IMR-90 (cell line): ENCODE measurements at regions not wholly inside any gene's neighbourhood (a gene's known extent, or its start where the extent isn't known, plus 50 kb on each side); places are given as distances from the start of the nearest gene placed in this dataset.

Experiments
- ATAC-seq: fragments of 200-7000 bp; cut with Tn5 transposase; 2 replicates; pipeline ENCODE4 v1.9.1; 2020; ENCODE audit warnings: low read depth, mild to moderate bottlenecking, moderate library complexity
- BruUV-seq: library from RNA; stranded (reverse); fragments of 400-500 nt; replicated peaks from 2 replicates; lab custom pipeline; 2021; lab: Mats Ljungman, UMichigan
- CTCF ChIA-PET: fragments of 300-600 bp; formaldehyde crosslinking; extraction: SDS; loops from one replicate; lab custom pipeline; 2021; ENCODE audit warnings: antibody characterized with exemption; lab: Yijun Ruan, JAX
- POLR2A ChIA-PET: fragments of 300-600 bp; sonication (Branson Sonifier 250); formaldehyde crosslinking; loops from one replicate; lab custom pipeline; 2022; ENCODE audit warnings: antibody characterized with exemption; ENCODE audit not compliant: unreplicated experiment; lab: Charles Lee
- DNase-seq: peaks from one replicate; pipeline ENCODE4 v3.0.0; 2013
- H2AFZ ChIP-seq: replicated peaks from 2 replicates; pipeline ENCODE3; 2013; ENCODE audit warnings: low read length, mild to moderate bottlenecking; ENCODE audit not compliant: poor library complexity
- H2AK5ac ChIP-seq: 2 replicates; pipeline ENCODE4 v1.6.1; 2013; ENCODE audit warnings: low read depth, low read length, inconsistent platforms
- H2AK9ac ChIP-seq: replicated peaks from 2 replicates; pipeline ENCODE3; 2013; ENCODE audit warnings: mild to moderate bottlenecking, low read depth, low read length, moderate library complexity; ENCODE audit not compliant: poor library complexity
- H2BK120ac ChIP-seq: 2 replicates; pipeline ENCODE4 v1.6.1; 2013; ENCODE audit warnings: low read depth, low read length, inconsistent platforms
- H2BK15ac ChIP-seq: 3 replicates; pipeline ENCODE4 v1.6.1; 2013; ENCODE audit warnings: low read depth, low read length, inconsistent platforms
- H2BK20ac ChIP-seq: 2 replicates; pipeline ENCODE4 v1.6.1; 2013; ENCODE audit warnings: low read depth, mild to moderate bottlenecking, inconsistent platforms, low read length, moderate library complexity
- H2BK5ac ChIP-seq: 2 replicates; pipeline ENCODE4 v1.6.1; 2013; ENCODE audit warnings: mild to moderate bottlenecking, low read depth, low read length, inconsistent platforms; ENCODE audit not compliant: poor library complexity, severe bottlenecking
- H3K14ac ChIP-seq: replicated peaks from 2 replicates; pipeline ENCODE4 v1.6.1; 2013; ENCODE audit warnings: low read depth, low read length, inconsistent platforms
- H3K18ac ChIP-seq: 2 replicates; pipeline ENCODE4 v1.6.1; 2013; ENCODE audit warnings: low read depth, low read length, control low read depth
- H3K23ac ChIP-seq: 2 replicates; pipeline ENCODE4 v1.6.1; 2013; ENCODE audit warnings: low read depth, low read length, inconsistent platforms
- H3K27ac ChIP-seq: 2 replicates; pipeline ENCODE4 v1.5.1; 2013; ENCODE audit warnings: mild to moderate bottlenecking, control low read depth, low read length; ENCODE audit not compliant: insufficient read depth
- H3K27me3 ChIP-seq: 2 replicates; pipeline ENCODE4 v1.6.1; 2013; ENCODE audit warnings: low read length; ENCODE audit not compliant: control insufficient read depth, insufficient read depth
- H3K36me3 ChIP-seq: 2 replicates; pipeline ENCODE4 v1.6.1; 2013; ENCODE audit warnings: low read length, mixed read lengths; ENCODE audit not compliant: control insufficient read depth, insufficient read depth
- H3K4ac ChIP-seq: 2 replicates; pipeline ENCODE4 v1.6.1; 2013; ENCODE audit warnings: low read depth, low read length, inconsistent platforms
- H3K4me1 ChIP-seq: 2 replicates; pipeline ENCODE4 v1.6.1; 2013; ENCODE audit warnings: low read length, mixed read lengths; ENCODE audit not compliant: control insufficient read depth, insufficient read depth
- H3K4me2 ChIP-seq: 2 replicates; pipeline ENCODE4 v1.6.1; 2013; ENCODE audit warnings: low read depth, mild to moderate bottlenecking, control low read depth, low read length, moderate library complexity
- H3K4me3 ChIP-seq: 2 replicates; pipeline ENCODE4 v1.5.1; 2013; ENCODE audit warnings: low read depth, mild to moderate bottlenecking, control low read depth, low read length, moderate library complexity; ENCODE audit not compliant: insufficient read depth
- H3K56ac ChIP-seq: 2 replicates; pipeline ENCODE4 v1.6.1; 2013; ENCODE audit warnings: low read length, inconsistent platforms; ENCODE audit not compliant: insufficient read depth; ENCODE audit errors: extremely low read depth
- H3K79me1 ChIP-seq, 2 experiments: 2 replicates each; pipeline ENCODE4 v1.6.1; 2013; ENCODE audit warnings: low read length in 2 of 2, inconsistent platforms in 1 of 2, low read depth in 1 of 2
- H3K9ac ChIP-seq: 2 replicates; pipeline ENCODE4 v1.6.1; 2013; ENCODE audit warnings: low read depth, low read length, control low read depth
- H3K9me1 ChIP-seq: 2 replicates; pipeline ENCODE4 v1.6.1; 2013; ENCODE audit warnings: low read length, inconsistent platforms; ENCODE audit not compliant: insufficient read depth
- H3K9me3 ChIP-seq: 2 replicates; pipeline ENCODE4 v1.6.1; 2013; ENCODE audit warnings: low read length; ENCODE audit not compliant: control insufficient read depth, insufficient read depth
- H4K20me1 ChIP-seq: 2 replicates; pipeline ENCODE4 v1.6.1; 2013; ENCODE audit warnings: low read length, inconsistent platforms; ENCODE audit not compliant: insufficient read depth
- H4K5ac ChIP-seq: 2 replicates; pipeline ENCODE4 v1.6.1; 2013; ENCODE audit warnings: mild to moderate bottlenecking, low read depth, low read length, control low read depth
- H4K8ac ChIP-seq, 2 experiments: 2 replicates each; pipeline ENCODE4 v1.6.1; 2013; ENCODE audit warnings: low read depth in 2 of 2, low read length in 2 of 2, control low read depth in 1 of 2, inconsistent platforms in 1 of 2
- H4K91ac ChIP-seq: 2 replicates; pipeline ENCODE4 v1.6.1; 2013; ENCODE audit warnings: low read depth, low read length, inconsistent platforms; ENCODE audit not compliant: insufficient read depth
- BHLHE40 ChIP-seq: fragments of 150-350 bp; IDR thresholded peaks from 2 replicates; pipeline ENCODE4 v1.6.1; 2016; ENCODE audit warnings: mild to moderate bottlenecking, low read depth, low read length
- CEBPB ChIP-seq: IDR thresholded peaks from 2 replicates; pipeline ENCODE4 v1.6.1; 2012; ENCODE audit warnings: low read depth, low read length, improper control_type of control experiment
- CHD1 ChIP-seq: IDR thresholded peaks from 2 replicates; pipeline ENCODE4 v1.6.1; 2012; ENCODE audit warnings: low read depth, low read length, improper control_type of control experiment
- FOS ChIP-seq: fragments of 150-350 bp; IDR thresholded peaks from 2 replicates; pipeline ENCODE4 v1.6.1; 2016; ENCODE audit warnings: low read depth, low read length
- MAFK ChIP-seq: IDR thresholded peaks from 2 replicates; pipeline ENCODE4 v1.6.1; 2012; ENCODE audit warnings: low read depth, low read length, improper control_type of control experiment
- MAZ ChIP-seq: IDR thresholded peaks from 2 replicates; pipeline ENCODE4 v1.6.1; 2012; ENCODE audit warnings: low read depth, mild to moderate bottlenecking, low read length, improper control_type of control experiment, moderate library complexity, borderline replicate concordance
- MXI1 ChIP-seq: IDR thresholded peaks from 2 replicates; pipeline ENCODE4 v1.6.1; 2012; ENCODE audit warnings: low read depth, mild to moderate bottlenecking, low read length, moderate library complexity, borderline replicate concordance
- NFE2L2 ChIP-seq: fragments of 150-350 bp; IDR thresholded peaks from 2 replicates; pipeline ENCODE4 v1.6.1; 2016; ENCODE audit warnings: low read depth, mild to moderate bottlenecking, low read length
- POLR2A ChIP-seq: IDR thresholded peaks from 2 replicates; pipeline ENCODE4 v1.6.1; 2012; ENCODE audit warnings: mild to moderate bottlenecking, low read depth, low read length
- RAD21 ChIP-seq: IDR thresholded peaks from 2 replicates; pipeline ENCODE4 v1.6.1; 2012; ENCODE audit warnings: low read length, improper control_type of control experiment
- RCOR1 ChIP-seq: IDR thresholded peaks from 2 replicates; pipeline ENCODE4 v1.6.1; 2012; ENCODE audit warnings: mild to moderate bottlenecking, low read length, improper control_type of control experiment; ENCODE audit not compliant: insufficient replicate concordance
- RFX5 ChIP-seq: IDR thresholded peaks from 2 replicates; pipeline ENCODE4 v1.8.0; 2012; ENCODE audit warnings: low read depth, mild to moderate bottlenecking, low read length, moderate library complexity
- SMC3 ChIP-seq: fragments of 150-350 bp; IDR thresholded peaks from 2 replicates; pipeline ENCODE4 v1.6.1; 2016; ENCODE audit warnings: low read depth, mild to moderate bottlenecking, antibody characterized with exemption, low read length, moderate library complexity
- WGBS, 2 experiments: methylation state at CpG; one replicate each; pipeline versions ENCODE4 v1.1.5 to v1.1.7; 2013; ENCODE audit warnings: missing lambda C conversion rate in 2 of 2; ENCODE audit not compliant: insufficient read length in 1 of 2; ENCODE audit errors: extremely low coverage in 2 of 2; 5-methylcytosine and 5-hydroxymethylcytosine counted together
- dilution Hi-C: fragments of 300-500 bp; cut with HindIII; formaldehyde crosslinking; loops from one replicate; pipeline ENCODE4 v1.14.3; 2018; ENCODE audit warnings: low sequenced_read_pairs; ENCODE audit not compliant: unreplicated experiment
- in situ Hi-C: fragments of 300-500 bp; cut with MboI; formaldehyde crosslinking; loops from 3 replicates; pipeline ENCODE4 v1.14.3; 2019; ENCODE audit warnings: low sequenced_read_pairs, inconsistent platforms, mixed read lengths
- intact Hi-C: fragments of 100-400 bp; cut with micrococcal nuclease; formaldehyde crosslinking; loops from 2 replicates; pipeline ENCODE4 v1.10.0; 2022
- TF ChIP-seq, protein P1 (sequence below): conservative IDR thresholded peaks from 2 replicates; pipeline ENCODE4 v1.5.1; 2012; ENCODE audit warnings: mild to moderate bottlenecking, low read depth, low read length, improper control_type of control experiment
- TF ChIP-seq, protein P2 (sequence below): fragments of 150-350 bp; IDR thresholded peaks from 2 replicates; pipeline ENCODE4 v1.6.1; 2017; ENCODE audit warnings: mild to moderate bottlenecking, antibody characterized with exemption, low read length, low read depth
- TF ChIP-seq, protein P3 (sequence below): fragments of 150-350 bp; IDR thresholded peaks from 2 replicates; pipeline ENCODE4 v1.6.1; 2016; ENCODE audit warnings: low read depth, mild to moderate bottlenecking, low read length, moderate library complexity, borderline replicate concordance

DNA sequence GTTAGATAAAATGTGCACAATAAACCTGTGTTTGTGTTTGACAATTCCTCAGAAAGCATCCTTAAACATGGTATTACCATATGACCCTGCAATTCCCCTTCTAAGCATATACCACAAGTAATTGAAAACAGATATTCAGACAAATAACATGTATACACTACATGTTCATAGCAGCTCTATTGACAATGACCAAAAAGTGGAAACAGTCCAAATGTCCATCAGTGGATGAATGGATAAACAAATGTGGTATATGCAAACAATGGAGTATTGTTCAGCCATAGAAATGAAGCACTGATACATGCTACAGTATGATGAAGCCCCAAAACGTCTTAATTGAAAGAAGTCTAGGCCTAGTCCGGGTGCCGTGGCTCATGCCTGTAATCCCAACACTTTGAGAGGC, 280.1 kb downstream of the OTUD1 start:
- no peak overlapping the region for H2BK15ac ChIP-seq
- H3K56ac ChIP-seq, result no peak overlapping the region
- H3K9me3 ChIP-seq, result peaks cover 9% of the 10 kb centered on the region
- no peaks in the 10 kb centered on the region for H3K79me1 ChIP-seq
- no peak overlapping the region for H4K91ac ChIP-seq
- no peak overlapping the region for H3K9ac ChIP-seq
- no peak overlapping the region for H3K4ac ChIP-seq
- H3K18ac ChIP-seq, result no peak overlapping the region
- no peak overlapping the region for H2BK20ac ChIP-seq
- H2AK5ac ChIP-seq, result no peak overlapping the region
- H3K14ac ChIP-seq, result no peak overlapping the region
- no peak overlapping the region for H2BK5ac ChIP-seq
- no peaks in the 10 kb centered on the region for H3K27me3 ChIP-seq
- POLR2A ChIA-PET, result no interaction called here
- no peak overlapping the region for H4K5ac ChIP-seq
- H3K4me1 ChIP-seq, result no peaks in the 10 kb centered on the region
- TF ChIP-seq POLR2A, result no peak
- TF ChIP-seq, protein P1, sequence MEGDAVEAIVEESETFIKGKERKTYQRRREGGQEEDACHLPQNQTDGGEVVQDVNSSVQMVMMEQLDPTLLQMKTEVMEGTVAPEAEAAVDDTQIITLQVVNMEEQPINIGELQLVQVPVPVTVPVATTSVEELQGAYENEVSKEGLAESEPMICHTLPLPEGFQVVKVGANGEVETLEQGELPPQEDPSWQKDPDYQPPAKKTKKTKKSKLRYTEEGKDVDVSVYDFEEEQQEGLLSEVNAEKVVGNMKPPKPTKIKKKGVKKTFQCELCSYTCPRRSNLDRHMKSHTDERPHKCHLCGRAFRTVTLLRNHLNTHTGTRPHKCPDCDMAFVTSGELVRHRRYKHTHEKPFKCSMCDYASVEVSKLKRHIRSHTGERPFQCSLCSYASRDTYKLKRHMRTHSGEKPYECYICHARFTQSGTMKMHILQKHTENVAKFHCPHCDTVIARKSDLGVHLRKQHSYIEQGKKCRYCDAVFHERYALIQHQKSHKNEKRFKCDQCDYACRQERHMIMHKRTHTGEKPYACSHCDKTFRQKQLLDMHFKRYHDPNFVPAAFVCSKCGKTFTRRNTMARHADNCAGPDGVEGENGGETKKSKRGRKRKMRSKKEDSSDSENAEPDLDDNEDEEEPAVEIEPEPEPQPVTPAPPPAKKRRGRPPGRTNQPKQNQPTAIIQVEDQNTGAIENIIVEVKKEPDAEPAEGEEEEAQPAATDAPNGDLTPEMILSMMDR, result no peak
- TF ChIP-seq MAFK, result no peak
- TF ChIP-seq, protein P2, sequence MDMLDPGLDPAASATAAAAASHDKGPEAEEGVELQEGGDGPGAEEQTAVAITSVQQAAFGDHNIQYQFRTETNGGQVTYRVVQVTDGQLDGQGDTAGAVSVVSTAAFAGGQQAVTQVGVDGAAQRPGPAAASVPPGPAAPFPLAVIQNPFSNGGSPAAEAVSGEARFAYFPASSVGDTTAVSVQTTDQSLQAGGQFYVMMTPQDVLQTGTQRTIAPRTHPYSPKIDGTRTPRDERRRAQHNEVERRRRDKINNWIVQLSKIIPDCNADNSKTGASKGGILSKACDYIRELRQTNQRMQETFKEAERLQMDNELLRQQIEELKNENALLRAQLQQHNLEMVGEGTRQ, result no peak
- TF ChIP-seq CHD1, result no peak
- TF ChIP-seq SMC3, result no peak
- TF ChIP-seq RAD21, result no peak
- no peak for TF ChIP-seq RFX5
- TF ChIP-seq, protein P3, sequence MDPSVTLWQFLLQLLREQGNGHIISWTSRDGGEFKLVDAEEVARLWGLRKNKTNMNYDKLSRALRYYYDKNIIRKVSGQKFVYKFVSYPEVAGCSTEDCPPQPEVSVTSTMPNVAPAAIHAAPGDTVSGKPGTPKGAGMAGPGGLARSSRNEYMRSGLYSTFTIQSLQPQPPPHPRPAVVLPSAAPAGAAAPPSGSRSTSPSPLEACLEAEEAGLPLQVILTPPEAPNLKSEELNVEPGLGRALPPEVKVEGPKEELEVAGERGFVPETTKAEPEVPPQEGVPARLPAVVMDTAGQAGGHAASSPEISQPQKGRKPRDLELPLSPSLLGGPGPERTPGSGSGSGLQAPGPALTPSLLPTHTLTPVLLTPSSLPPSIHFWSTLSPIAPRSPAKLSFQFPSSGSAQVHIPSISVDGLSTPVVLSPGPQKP, result no peak
- no peak for TF ChIP-seq NFE2L2
- TF ChIP-seq FOS, result no peak
- no peak for TF ChIP-seq CEBPB
- no peak for TF ChIP-seq RCOR1
- TF ChIP-seq MXI1, result no peak
- no peak for TF ChIP-seq MAZ
- TF ChIP-seq BHLHE40, result no peak
- H2BK120ac ChIP-seq, result no peak overlapping the region
- H4K20me1 ChIP-seq, result no peaks in the 10 kb centered on the region
- WGBS, 2 experiments, result no CpG with 5 or more reads among the region's 3 CpGs
- H3K4me3 ChIP-seq, result no peak overlapping the region
- H3K23ac ChIP-seq, result no peak overlapping the region
- intact Hi-C loops (no loop called here), dilution Hi-C loops (no loop called here), in situ Hi-C loops (no loop called here)
- H2AFZ ChIP-seq, result no peak overlapping the region
- H3K36me3 ChIP-seq, result no peaks in the 10 kb centered on the region
- H2AK9ac ChIP-seq, result no peak overlapping the region
- BruUV-seq, result no TSS peak
- H3K9me1 ChIP-seq, result no peaks in the 10 kb centered on the region
- H3K4me2 ChIP-seq, result no peak overlapping the region
- ATAC-seq (no peak), DNase-seq (no peak)
- H3K27ac ChIP-seq, result no peak overlapping the region
- CTCF ChIA-PET, result no interaction called here
- H4K8ac ChIP-seq, result no peak overlapping the region
